GM18511 (cell line): ENCODE measurements at regions not wholly inside any gene's neighbourhood (a gene's known extent, or its start where the extent isn't known, plus 50 kb on each side); places are given as distances from the start of the nearest gene placed in this dataset.

ENCODE experiments used
- ATAC-seq: cut with Tn5 transposase; IDR thresholded peaks from one replicate; pipeline ENCODE4 v1.9.1; 2021; ENCODE audit warnings: mild to moderate bottlenecking, moderate library complexity; ENCODE audit not compliant: unreplicated experiment

DNA sequence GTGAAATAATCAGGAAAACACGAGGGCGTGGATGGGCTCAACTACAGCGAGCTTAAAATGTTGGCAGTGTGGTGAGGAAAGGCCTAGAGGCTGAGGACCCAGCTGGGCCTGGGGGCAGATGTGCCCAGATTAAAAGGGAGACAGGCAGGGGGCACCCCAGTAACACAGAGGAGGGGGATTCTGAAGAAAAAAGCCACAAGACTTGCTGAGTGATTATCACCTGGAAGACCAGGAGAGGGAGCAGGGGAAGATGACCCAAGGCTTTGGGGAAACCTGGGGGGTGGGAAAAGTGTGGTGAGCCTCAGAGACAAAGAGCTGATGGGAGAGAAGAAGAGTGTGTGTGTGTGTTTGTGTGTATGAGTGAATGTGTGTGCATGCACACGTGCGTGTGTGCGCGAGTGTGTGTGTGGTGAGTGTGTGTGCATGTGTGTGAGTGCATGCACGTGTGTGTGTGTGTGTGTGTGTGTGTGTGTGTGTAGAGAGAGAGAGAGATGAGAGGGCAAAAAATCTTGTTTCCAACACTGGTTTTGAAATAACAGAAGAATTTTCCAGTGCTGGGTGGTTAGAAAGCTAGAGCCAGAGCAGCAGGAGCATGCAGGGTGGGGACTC is 500.5 kb downstream of the BUD13 start:
- no peak for ATAC-seq

DNA sequence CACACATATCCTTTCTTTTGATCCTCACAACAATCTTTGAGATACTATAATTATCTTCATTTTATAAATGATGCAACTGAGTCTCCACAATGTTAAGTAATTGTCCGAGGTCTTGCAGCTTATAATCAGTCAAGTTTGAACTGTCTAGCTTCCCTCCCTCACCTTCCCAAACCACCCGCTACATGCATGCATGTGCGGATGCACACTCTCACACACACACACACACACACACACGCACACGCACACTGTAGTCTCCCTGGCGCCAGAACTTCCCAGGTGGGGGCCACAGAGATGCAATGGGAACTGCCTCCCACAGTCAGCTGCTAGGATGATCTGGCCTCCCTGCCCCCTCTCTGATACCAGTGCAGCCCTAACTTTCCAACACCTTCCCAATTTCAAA is 501.3 kb downstream of the BUD13 start:
- no peak for ATAC-seq

DNA sequence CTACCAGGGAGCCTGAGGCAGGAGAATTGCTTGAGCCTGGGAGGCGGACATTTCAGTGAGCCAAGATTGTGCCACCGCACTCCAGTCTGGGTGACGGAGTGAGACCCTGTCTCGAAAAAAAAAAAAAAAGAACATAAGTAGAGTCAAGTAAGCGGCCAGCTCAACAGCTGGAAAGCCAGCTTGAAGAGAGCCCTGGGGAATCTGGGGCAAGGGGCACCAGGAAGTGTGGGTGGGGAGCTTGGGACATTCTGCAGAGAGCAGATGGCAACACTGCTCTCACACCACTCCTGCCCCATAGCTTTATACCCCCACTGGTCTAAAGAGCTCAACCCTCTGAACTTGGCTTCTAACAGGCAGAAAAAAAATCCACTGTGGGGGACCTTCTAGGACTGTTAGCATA is 505.6 kb downstream of the BUD13 start:
- ATAC-seq = no peak

DNA sequence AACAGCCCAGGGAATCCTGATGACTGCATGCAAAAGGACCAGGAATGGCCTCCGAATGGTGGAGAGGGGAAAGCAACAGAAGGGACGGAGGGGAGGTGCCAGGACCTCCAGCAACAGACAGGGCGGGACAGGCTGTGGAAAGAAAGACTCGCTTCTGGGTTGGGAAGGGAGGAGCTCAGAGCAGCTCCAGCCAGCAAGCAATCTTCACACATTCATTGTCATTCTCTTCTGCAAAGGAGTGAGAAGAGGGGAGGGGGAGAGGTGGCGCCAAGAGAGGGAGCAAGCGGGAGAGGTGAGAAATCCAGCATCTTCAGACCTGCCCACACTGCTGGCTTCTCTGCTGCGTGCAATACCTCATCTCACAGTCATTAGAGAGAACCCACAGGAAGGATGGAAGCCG is 509.0 kb downstream of the BUD13 start:
- no peak for ATAC-seq

DNA sequence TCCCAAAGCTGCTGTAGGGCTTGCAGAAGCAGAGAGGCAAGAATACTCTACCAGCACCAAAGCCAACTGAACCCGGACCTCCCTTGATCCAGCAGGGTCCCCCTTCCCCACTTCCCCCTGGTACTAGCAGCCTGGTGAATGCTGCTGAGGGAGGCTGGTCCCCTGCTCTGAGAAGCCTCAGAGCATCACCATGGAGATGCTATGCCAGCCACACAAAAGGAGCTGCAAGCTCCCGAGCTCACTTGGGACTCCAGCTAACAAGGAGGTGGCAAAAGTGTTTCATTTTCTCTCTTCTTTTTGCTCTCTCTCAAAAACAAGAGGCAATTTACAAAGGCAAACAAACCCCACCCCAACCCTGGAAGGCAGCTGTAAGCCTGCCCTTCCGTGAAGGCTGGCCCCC is 509.8 kb downstream of the BUD13 start:
- no peak for ATAC-seq

DNA sequence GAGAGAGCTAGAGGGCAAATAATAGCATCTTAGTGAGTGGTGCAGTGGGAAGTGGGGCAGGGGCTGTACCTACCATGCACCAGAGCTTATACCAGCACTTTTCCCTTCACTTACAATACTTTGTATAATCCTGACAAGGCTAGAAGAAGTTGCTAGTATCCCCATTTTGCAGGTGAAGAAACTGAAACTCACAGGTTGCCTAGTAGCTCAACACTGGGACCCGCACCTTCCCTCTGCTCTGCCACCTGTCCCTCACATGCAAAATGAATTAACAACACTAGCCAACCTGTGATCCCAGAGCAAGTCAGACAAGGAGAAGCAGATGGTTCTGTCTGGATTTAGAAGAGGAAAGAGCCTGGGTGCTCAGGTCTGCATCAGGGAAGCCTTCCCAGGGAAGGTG is 510.4 kb downstream of the BUD13 start:
- no peak for ATAC-seq

DNA sequence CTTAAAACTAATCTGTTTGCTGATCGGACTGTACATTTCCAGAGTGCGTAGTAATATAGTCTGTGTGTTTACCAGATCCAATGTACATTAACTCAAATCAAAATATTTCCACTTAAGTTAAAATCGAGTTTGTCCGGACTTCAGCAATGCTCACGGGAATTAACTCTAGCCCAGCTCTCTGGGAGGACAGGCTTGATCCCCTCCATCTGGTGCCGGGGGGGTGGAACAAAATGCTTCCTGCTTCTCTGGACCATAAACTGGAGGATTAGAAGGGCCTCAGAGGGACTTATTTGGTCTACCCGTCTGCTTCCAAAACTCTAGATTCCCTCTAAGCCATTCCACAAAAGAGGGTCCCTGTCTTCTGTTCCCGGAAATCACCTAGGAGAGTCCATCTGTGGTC is 511.2 kb downstream of the BUD13 start:
- ATAC-seq = no peak

DNA sequence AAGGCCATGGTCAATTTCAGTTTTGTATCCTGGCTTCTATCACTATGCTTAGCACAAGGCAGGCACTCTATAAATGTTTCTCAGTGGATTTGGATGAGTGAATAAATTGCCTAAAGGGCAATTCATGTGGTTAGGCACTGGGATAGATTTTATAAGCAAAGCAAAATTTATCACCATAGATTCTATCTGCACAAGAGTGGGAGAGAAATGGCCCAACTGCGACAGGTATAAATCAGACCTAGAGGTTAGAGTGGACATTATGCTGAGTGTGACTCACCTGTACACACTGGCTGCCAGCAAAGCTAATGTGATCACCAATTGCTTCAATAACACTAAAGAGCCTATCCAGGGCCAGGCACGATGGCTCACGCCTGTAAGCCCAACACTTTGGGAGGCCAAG is 514.0 kb downstream of the BUD13 start:
- ATAC-seq = no peak

DNA sequence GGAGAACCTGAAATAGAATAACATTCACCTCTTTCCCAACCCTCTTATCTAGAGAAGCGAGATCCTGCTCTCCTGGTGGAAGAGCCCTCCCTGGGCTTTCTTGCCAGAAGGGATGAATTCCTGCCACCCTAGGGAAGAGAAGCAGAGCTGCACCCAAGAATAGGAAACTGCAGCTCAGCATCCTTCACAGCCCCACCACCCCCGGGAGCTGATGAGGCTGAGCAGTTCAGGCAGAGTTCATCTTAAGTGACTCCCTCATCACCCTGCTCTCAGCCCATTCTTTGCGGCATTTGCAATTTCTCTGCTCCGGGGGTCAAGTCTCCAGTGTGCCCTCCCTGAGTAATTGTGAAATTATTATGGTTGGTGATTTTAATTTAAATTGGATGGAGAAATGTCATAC is 514.9 kb downstream of the BUD13 start:
- ATAC-seq = no peak

DNA sequence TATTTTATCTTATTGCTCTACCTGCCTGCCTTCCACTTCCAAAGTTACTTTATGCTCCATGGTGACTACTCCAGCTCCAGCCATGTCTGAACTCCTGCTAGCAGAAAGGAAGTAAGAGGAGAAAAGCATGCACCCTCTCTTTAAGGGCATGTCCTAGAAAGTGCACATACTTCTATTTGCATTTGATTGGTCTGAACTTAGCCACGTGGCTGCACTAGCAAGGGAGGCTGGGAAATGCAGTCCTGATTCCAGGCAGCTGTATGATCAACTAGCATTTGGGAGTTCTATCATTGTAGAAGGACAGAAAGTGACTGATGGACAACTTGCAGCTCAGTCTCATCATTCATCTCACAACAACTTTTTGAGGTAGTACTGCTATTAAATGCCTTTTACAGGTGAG is 515.7 kb downstream of the BUD13 start:
- no peak for ATAC-seq

DNA sequence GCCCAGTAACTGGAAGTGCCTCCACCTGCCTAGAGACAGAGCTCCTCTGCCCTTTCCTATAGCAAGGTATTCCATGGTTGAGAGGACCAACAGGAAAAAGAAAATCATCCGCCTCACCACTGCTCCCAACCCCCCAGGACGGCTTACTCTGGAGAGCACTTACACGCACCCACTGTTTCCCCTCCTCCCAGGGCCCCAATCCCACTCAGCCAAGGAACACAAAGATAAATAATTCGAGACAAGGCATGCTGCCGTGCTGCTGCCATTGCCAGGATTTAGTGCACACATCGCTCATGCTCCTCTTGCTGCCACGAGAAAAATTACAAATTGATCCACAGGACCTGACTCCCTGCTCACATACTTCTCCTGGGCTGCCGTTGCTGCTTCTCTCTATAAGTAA is 516.6 kb downstream of the BUD13 start:
- no peak for ATAC-seq

DNA sequence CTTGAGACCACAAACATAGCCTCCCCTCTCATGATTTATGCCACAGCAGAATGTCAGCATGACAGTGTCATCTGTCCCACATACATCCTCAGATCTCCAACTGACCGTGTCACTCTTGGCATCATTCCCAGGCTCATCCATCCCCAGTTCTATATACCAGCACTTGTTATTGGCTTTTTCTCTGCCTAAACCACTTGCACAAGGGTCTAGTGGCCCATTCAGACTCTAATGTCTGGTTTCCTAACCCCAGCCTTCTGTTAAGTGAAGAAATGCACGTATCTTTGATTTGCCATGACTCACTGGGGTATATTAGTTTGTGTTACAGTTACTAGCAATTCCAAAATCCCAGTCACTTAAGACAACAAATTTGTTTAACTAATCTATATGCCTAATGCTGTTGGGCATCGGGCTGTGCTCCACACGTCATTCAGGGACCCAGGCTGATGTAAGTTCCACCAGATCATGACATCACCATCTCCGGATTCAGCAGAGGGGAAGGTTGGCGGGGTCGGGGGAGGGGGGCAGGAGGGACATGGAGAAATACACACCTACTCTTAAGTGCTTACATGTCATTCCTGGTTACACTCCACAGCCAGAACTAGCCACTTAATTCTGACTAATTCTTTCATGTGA is 517.4 kb downstream of the BUD13 start:
- ATAC-seq = no peak

DNA sequence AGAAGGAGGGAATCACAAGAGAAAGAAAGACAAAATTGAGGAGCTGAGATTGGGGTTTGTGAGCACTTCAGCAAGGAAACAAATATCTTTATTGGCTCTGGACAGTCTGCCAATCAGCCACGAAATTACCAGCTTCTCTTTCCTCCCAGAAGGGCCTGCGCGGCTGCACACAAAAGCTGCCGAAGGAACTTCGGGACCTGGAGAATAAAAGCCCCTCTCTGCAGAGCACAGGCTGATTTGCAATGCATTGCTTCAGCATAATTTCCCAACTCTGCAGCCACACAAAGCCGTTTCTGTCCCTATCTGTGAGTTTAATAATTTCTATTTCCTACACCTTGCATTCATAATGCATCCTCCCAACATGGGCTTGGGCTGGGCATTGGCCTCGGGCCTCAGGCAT is 522.6 kb downstream of the BUD13 start:
- no peak for ATAC-seq

DNA sequence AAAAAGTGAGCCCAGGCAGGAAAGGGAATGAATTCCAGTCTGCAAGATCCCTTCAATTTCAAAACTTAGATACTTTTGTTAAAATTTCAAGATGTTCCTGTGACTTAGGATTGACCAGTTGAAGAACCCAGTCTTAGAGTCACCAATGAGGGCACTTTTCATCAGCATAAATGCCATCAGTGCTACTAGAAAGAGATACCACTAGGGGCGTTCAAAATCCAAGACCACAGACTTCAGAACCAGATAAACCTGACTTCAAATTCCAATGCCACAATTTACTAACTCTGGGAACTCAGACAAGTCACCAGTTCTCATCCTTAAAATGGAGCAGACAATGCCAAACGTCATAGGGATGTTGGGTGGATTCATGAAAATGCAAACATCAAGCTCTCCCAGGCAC is 523.2 kb downstream of the BUD13 start:
- ATAC-seq = no peak

DNA sequence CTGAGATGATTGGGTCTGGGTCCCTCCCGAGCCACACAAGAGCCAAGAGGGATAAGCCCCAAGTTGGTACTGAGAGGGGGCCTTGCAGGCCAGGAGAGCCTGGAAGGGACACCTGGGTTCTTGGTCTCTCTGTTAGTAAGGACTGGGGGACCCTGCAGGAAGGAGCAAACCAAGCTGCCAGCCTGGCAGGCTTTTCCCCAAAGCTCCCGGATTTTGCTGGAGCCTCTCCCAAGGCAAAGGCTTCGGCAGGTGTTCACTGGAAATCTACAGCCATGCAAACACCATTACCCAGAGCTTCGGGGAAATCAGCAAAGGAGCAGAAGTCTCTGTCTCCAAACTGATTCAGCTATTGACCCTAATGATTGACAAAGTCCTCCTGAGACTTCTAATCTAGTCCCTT is 527.9 kb downstream of the BUD13 start:
- ATAC-seq = no peak

DNA sequence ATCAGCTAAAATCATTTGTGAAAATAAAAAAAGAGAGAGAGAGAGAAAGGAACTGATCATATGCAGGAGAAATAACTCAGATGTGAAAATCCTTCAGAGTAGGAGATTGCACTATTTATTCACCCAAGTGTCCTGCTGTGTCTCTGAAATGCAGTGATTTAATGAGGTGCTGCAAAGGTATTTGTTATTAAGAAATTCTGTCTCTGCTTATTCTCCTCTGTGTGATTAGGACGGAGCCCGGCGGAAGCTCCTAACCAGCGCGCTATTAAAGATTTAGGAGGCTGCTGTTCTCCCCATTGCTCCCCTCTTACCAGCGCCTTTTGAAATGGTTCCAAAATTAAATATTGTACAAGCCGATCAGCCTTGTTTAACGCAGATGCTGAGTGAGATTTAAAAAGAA is 528.3 kb downstream of the BUD13 start:
- ATAC-seq = no peak

DNA sequence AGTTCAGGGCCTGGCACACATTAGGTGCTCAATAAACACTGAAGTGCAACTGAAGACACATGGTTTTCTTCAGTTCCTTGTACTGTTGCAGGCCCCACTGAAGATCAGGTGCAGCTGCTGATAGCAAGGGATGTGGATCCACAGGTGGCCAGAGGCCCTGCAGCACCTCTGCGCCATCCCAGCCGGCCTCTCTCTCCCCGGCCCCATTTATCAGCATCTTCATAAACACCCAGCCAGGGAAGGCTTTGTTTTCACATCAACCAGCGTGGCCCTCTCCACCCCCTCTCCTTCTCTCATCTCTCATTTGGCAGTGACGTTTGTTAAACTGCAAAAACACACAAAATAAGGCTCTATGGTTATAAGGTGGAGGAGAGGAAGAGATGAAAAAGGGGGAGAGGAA is 528.8 kb downstream of the BUD13 start:
- ATAC-seq = no peak

DNA sequence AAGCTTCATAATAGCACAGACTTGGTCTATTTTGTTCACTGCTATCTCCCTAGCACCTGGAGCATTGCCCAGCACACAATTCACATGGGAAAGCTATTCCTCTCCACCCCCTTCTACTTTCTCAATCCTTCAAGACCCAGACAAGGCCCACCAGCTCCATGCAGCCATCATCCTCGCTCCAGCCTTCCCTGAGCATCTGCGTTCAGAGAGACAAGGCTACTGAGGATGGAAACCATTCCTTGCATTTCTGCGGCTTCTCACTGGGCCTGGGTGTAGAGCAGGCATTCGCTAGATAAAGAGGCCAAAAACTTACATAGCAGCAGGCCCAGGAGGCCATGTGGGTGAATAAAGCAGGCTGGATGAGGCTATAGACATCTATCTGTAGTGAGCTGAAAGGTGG is 530.8 kb downstream of the BUD13 start:
- ATAC-seq = no peak

DNA sequence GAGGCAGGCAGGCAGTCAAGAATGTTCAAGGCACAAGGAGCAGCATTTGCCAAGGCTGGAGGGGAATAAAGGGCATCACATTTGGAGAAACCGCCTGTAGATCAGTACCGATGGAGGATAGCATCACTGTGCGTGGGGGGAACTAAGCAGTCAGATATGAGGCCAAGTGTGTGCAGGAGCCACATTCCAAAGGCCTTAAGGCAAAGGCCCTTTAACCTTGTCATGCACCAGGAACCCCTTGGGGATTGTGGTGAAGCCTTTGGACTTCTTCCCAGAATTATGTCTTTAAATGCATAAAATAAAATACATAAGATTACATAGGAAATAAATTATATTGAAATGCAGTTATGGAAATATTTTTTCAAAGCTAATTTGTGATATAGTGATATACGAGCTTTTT is 532.1 kb downstream of the BUD13 start:
- no peak for ATAC-seq

DNA sequence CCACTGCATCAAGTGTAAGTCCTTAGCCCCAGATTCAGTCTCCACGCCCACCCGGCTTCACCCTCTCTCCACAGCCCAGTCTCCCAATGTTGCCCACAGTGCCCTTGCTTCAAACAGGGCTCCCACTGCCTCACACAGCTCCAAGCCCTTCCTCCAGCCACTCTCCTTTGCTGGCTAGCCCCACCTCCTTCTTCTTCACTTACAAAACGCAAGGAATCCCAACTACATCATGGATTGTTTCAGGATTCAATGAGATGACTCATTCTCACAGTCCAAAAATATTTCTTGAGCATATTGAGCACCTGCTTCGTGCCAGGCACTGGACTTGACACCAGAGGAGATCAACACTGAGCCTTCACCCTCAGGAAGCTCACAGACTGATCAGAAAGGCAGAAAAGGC is 533.5 kb downstream of the BUD13 start:
- no peak for ATAC-seq

DNA sequence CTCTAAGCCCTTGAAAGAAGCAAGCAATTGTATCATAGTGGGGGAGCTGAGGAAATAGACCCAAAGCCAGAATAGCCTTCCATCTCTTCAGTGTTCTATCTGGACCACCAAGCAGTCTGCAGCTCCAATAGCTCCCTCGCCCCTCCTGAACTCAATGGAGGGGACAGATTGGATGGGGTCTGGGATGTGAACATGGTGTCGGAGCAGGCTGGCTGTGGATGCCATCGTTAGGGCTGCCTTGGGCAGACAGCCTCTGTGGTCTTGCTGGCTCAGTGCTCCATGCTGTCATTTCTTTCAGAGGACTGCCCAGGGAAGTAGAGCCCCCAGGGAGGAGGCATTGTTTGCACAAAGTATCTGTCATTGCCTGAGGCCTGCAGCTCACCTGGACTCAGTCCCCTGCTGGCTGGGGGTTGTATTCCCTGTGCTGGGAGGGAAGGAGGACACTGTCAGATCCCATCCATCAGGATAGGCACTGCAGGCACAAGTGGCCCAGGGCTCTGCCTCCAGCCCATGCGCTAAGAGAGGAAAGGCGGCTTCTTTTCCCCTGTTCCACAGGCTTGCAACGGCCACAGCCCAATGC is 537.7 kb downstream of the BUD13 start:
- ATAC-seq = no peak

DNA sequence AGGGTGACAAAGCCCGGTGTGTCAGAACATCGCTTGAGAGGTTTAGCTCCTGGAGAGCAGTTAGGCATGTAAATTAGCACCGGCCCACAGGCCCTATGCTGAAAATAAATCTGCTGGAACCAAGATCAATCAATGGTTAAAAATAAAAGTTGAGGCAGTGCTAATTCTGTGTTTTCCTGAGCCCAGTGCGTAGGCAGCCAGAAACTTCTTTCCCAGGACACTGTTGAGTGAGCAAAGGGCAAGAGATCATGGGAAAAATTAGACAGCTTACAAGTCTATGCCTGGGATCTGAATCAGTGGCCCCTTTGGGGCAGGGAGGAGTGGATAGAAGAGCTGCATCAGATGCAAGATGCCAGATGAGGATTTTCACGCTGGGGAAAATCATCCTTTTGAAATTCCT is 539.2 kb downstream of the BUD13 start:
- ATAC-seq = no peak

DNA sequence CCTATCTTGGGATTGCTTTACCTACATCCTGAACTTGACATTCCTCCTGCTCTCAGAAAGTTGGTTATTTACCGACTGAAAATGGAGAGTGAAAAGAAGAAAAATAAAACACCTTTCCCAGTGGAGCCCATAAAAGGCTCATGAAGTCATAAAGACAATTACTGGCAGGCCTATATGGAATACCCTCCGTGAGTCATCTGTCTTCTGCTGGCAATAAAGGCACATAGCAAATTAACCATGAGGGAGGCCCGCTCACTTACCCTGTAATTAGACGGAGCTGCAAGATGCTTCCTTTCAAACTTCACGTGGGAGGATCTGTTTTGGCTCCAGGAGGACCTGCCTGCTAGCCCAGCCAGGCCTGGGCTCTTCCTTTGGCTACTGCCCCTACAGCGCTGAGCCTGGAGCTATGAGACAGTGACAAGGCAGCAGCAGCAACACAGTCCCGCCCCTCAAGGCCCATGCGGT is 540.4 kb downstream of the BUD13 start:
- no peak for ATAC-seq
